Stimulated activated CD4-positive, alpha-beta T cell treated with anti-CD3 and anti-CD28 coated beads, Interleukin-1b, Interleukin-23, amount 100 ng/mL, for 4 hours (primary cell): ENCODE measurements at regions not wholly inside any gene's neighbourhood (a gene's known extent, or its start where the extent isn't known, plus 50 kb on each side); places are given as distances from the start of the nearest gene placed in this dataset.

Experiments
- DNase-seq, 2 donors: peaks; one replicate each; pipeline ENCODE4 v3.0.0-alpha.2; 2020; ENCODE audit warnings: low read depth in 2 of 2

- no peak for DNase-seq
Measured at GRCh38 chr2:19684516-19684915, 217.3 kb downstream of the TTC32 start.

GRCh38 chr2:19683556-19683955, 218.2 kb downstream of the TTC32 start:
- DNase-seq, result no peak

- no peak for DNase-seq
Measured at GRCh38 chr2:19682493-19682892, 219.3 kb downstream of the TTC32 start.

GRCh38 chr2:19677825-19678518, 223.8 kb downstream of the TTC32 start:
- DNase-seq, result no peak

- DNase-seq, result no peak
Measured at GRCh38 chr2:19677215-19677777, 224.5 kb downstream of the TTC32 start.

- DNase-seq, result no peak
Measured at GRCh38 chr2:19676770-19677169, 225.0 kb downstream of the TTC32 start.

GRCh38 chr2:19675856-19676460, 225.8 kb downstream of the TTC32 start:
- no peak for DNase-seq

- no peak for DNase-seq
Measured at GRCh38 chr2:19675003-19675629, 226.7 kb downstream of the TTC32 start.

GRCh38 chr2:19674051-19675002, 227.5 kb downstream of the TTC32 start:
- DNase-seq, result no peak

- no peak for DNase-seq
Measured at GRCh38 chr2:19673213-19673791, 228.5 kb downstream of the TTC32 start.

- no peak for DNase-seq
Measured at GRCh38 chr2:19671916-19672315, 229.9 kb downstream of the TTC32 start.

GRCh38 chr2:19671311-19671710, 230.5 kb downstream of the TTC32 start:
- DNase-seq, result no peak

GRCh38 chr2:19670303-19670702, 231.5 kb downstream of the TTC32 start:
- DNase-seq, result no peak

- no peak for DNase-seq
Measured at GRCh38 chr2:19669559-19669958, 232.2 kb downstream of the TTC32 start.

- no peak for DNase-seq
Measured at GRCh38 chr2:19669126-19669525, 232.7 kb downstream of the TTC32 start.

GRCh38 chr2:19667536-19667949, 234.2 kb downstream of the TTC32 start:
- no peak for DNase-seq

- no peak for DNase-seq
Measured at GRCh38 chr2:19667085-19667484, 234.7 kb downstream of the TTC32 start.

GRCh38 chr2:19664646-19665045, 237.1 kb downstream of the TTC32 start:
- no peak for DNase-seq

GRCh38 chr2:19659024-19659792, 242.6 kb downstream of the TTC32 start:
- no peak for DNase-seq

GRCh38 chr2:19656011-19656410, 245.8 kb downstream of the TTC32 start:
- DNase-seq, result no peak
